IMR-90 (cell line): ENCODE measurements at regions not wholly inside any gene's neighbourhood (a gene's known extent, or its start where the extent isn't known, plus 50 kb on each side); places are given as distances from the start of the nearest gene placed in this dataset.

ENCODE experiments used
- CEBPB ChIP-seq: IDR thresholded peaks from 2 replicates; pipeline ENCODE4 v1.6.1; 2012; ENCODE audit warnings: low read depth, low read length, improper control_type of control experiment
- POLR2A ChIP-seq: IDR thresholded peaks from 2 replicates; pipeline ENCODE4 v1.6.1; 2012; ENCODE audit warnings: mild to moderate bottlenecking, low read depth, low read length
- RFX5 ChIP-seq: IDR thresholded peaks from 2 replicates; pipeline ENCODE4 v1.8.0; 2012; ENCODE audit warnings: low read depth, mild to moderate bottlenecking, low read length, moderate library complexity
- TF ChIP-seq, protein P1 (sequence below): conservative IDR thresholded peaks from 2 replicates; pipeline ENCODE4 v1.5.1; 2012; ENCODE audit warnings: mild to moderate bottlenecking, low read depth, low read length, improper control_type of control experiment

DNA sequence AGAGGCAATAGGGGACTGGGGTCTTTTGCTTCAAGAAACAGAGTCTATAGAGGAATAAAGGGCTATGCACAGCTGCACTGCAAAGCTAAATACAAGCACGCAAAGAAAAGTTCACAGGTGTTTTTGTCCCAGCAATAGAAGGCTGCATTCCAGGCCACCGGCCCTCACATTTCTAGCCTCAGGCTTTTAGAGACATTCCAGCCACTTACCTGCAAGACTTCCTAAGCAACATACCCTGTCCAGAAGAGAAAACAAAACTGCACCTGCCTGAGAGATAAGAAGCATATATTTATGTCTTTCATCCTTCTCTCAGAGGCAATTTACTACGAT is 220.5 kb downstream of the OPA1 start:
- no peak for TF ChIP-seq POLR2A
- TF ChIP-seq CEBPB: no peak
- TF ChIP-seq, protein P1, sequence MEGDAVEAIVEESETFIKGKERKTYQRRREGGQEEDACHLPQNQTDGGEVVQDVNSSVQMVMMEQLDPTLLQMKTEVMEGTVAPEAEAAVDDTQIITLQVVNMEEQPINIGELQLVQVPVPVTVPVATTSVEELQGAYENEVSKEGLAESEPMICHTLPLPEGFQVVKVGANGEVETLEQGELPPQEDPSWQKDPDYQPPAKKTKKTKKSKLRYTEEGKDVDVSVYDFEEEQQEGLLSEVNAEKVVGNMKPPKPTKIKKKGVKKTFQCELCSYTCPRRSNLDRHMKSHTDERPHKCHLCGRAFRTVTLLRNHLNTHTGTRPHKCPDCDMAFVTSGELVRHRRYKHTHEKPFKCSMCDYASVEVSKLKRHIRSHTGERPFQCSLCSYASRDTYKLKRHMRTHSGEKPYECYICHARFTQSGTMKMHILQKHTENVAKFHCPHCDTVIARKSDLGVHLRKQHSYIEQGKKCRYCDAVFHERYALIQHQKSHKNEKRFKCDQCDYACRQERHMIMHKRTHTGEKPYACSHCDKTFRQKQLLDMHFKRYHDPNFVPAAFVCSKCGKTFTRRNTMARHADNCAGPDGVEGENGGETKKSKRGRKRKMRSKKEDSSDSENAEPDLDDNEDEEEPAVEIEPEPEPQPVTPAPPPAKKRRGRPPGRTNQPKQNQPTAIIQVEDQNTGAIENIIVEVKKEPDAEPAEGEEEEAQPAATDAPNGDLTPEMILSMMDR: no peak
- TF ChIP-seq RFX5: no peak
